ENCODE measurements at regions not wholly inside any gene's neighbourhood (a gene's known extent, or its start where the extent isn't known, plus 50 kb on each side); places are given as distances from the start of the nearest gene placed in this dataset.

- H3K36me3 Mint-ChIP-seq (ENCODE audit: low read depth): no peaks in the 10 kb centered on the region
- CTCF ChIA-PET: no interaction called here
Measured at GRCh38 chr7:119802147-119802546, 470.8 kb upstream of the KCND2 start.

DNA sequence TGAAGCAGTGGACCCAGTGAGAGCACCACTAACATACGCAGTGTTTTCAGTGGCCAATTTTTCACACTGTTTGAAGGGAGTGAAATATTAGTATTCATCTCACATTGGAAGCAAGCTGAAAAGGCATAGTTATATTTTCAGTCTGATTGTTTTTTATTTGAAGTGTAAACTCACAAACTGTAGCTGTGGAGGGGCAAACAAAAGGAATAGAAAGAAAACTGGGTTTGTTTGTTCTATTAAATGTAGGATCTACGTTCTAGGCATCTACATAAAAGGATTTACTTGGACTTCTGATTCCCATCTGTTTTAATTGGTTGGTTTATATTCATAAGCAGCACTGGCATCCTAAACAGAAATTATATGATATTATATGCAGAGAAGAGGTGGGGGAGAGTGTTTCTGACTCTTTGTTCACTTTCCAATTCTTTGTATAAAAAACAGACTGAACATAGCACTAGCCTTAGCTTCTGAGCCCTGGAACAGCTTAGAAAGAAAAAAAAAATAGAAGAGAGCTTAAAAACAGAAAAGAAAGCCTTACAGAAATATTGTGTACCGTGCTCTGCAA lies 447.8 kb upstream of the KCND2 start:
- intact Hi-C loops (cut with micrococcal nuclease): no loop called here
- H3K27ac Mint-ChIP-seq: no peak overlapping the region
- no peak for TF ChIP-seq CTCF (IDR thresholded peaks at IDR 0.05)
- no peaks in the 10 kb centered on the region for H3K36me3 Mint-ChIP-seq (ENCODE audit: low read depth)
- POLR2A ChIA-PET: no interaction called here
- peaks cover 12% of the 10 kb centered on the region for H3K9me3 Mint-ChIP-seq
- no peak for ATAC-seq (ENCODE audit: low read depth)
- H3K4me1 Mint-ChIP-seq: no peaks in the 10 kb centered on the region
- H3K4me3 Mint-ChIP-seq: no peak overlapping the region
- DNase-seq: no peak
- CTCF ChIA-PET: no interaction called here
- no peaks in the 10 kb centered on the region for H3K27me3 Mint-ChIP-seq

More at GRCh38 chr7:119802147-119802546, 470.8 kb upstream of the KCND2 start:
- TF ChIP-seq CTCF (IDR thresholded peaks at IDR 0.05): no peak
- intact Hi-C loops (cut with micrococcal nuclease): no loop called here
- DNase-seq (no peak), ATAC-seq (ENCODE audit: low read depth) (no peak)
- Mint-ChIP-seq H3K9me3 (peaks cover 5% of the 10 kb centered on the region), H3K27me3 (no peaks in the 10 kb centered on the region), H3K4me3 (no peak overlapping the region), H3K4me1 (no peaks in the 10 kb centered on the region), H3K27ac (no peak overlapping the region)
- POLR2A ChIA-PET: no interaction called here

DNA sequence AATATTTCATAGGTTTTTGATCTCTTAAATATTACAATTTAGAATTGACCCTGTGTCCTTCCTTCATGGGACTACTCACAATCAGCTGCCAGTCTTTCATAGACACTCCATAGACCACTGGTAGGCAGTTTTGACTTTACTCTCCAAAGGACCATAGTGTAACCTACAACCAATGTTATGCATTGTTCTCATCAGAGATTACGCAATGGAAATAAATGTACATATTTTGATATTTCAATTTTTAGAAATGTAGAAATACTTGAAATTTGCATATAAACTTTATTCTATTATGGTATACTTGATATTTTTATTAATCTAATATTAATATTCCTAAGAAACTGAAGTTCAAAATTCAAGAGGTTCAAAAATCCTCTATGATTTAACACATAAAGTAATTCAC lies 446.4 kb upstream of the KCND2 start:
- ChIA-PET CTCF (no interaction called here), POLR2A (no interaction called here)
- H3K27me3 Mint-ChIP-seq: no peaks in the 10 kb centered on the region
- no peak for ATAC-seq (ENCODE audit: low read depth)
- peaks cover 8% of the 10 kb centered on the region for H3K9me3 Mint-ChIP-seq
- no peaks in the 10 kb centered on the region for H3K36me3 Mint-ChIP-seq (ENCODE audit: low read depth)
- DNase-seq: no peak
- intact Hi-C loops (cut with micrococcal nuclease): no loop called here
- TF ChIP-seq CTCF (IDR thresholded peaks at IDR 0.05): no peak
- no peaks in the 10 kb centered on the region for H3K4me1 Mint-ChIP-seq
- no peak overlapping the region for H3K4me3 Mint-ChIP-seq
- H3K27ac Mint-ChIP-seq: no peak overlapping the region

DNA sequence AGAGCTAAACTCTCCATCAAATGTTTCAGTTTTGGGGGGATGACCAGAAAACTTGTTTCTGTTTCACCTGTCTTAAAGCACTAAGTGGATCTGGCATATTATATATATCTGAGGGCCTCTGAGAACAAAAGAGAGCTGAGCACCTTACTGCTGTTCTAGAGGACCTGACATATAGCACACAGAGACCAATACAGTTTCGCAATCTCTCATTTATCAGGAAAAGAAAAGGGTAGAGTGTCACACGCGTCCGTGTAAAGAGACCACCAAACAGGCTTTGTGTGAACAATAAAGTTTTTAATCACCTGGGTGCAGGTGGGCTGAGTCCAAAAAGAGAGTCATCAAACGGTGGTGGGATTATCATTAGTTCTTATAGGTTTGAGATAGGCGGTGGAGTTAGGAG lies 434.5 kb upstream of the KCND2 start:
- intact Hi-C loops (cut with micrococcal nuclease): no loop called here
- DNase-seq (no peak), ATAC-seq (ENCODE audit: low read depth) (no peak)
- no peak overlapping the region for H3K27ac Mint-ChIP-seq
- CTCF ChIA-PET: no interaction called here
- H3K27me3 Mint-ChIP-seq: no peaks in the 10 kb centered on the region
- POLR2A ChIA-PET: no interaction called here
- peaks cover 13% of the 10 kb centered on the region for H3K9me3 Mint-ChIP-seq
- H3K36me3 Mint-ChIP-seq (ENCODE audit: low read depth): no peaks in the 10 kb centered on the region
- no peak for TF ChIP-seq CTCF (IDR thresholded peaks at IDR 0.05)
- H3K4me3 Mint-ChIP-seq: no peak overlapping the region
- no peaks in the 10 kb centered on the region for H3K4me1 Mint-ChIP-seq

- Mint-ChIP-seq H3K4me3 (no peak overlapping the region), H3K9me3 (peaks cover 13% of the 10 kb centered on the region), H3K4me1 (no peaks in the 10 kb centered on the region), H3K27me3 (no peaks in the 10 kb centered on the region), H3K36me3 (ENCODE audit: low read depth) (no peaks in the 10 kb centered on the region), H3K27ac (no peak overlapping the region)
- ChIA-PET POLR2A (no interaction called here), CTCF (no interaction called here)
- TF ChIP-seq CTCF (IDR thresholded peaks at IDR 0.05): no peak
- intact Hi-C loops (cut with micrococcal nuclease): no loop called here
- DNase-seq (no peak), ATAC-seq (ENCODE audit: low read depth) (no peak)
Measured at GRCh38 chr7:119842337-119842736, 430.6 kb upstream of the KCND2 start.
